Neural cell (in vitro differentiated cells): ENCODE measurements at regions not wholly inside any gene's neighbourhood (a gene's known extent, or its start where the extent isn't known, plus 50 kb on each side); places are given as distances from the start of the nearest gene placed in this dataset.
"Not testable (repeated sequence)": the region's sequence is repeated elsewhere in the genome, so short reads cannot be mapped to it uniquely, and the experiment has no call there.

ENCODE experiments used
- EP300 ChIP-seq: fragments of 450-650 bp; conservative IDR thresholded peaks from 2 replicates; pipeline ENCODE4 v1.6.1; 2014; ENCODE audit warnings: antibody characterized with exemption, mild to moderate bottlenecking, moderate library complexity; ENCODE audit not compliant: poor library complexity, severe bottlenecking
- EZH2 ChIP-seq: fragments of 200-600, 300-800 bp; shearing (Covaris generic), sonication (generic); IDR thresholded peaks from 2 replicates; pipeline ENCODE4 v1.6.1; 2014; ENCODE audit warnings: antibody characterized with exemption, low read length, borderline replicate concordance, mild to moderate bottlenecking; ENCODE audit not compliant: insufficient read depth, poor library complexity, severe bottlenecking
- MXI1 ChIP-seq: fragments of 450-650 bp; conservative IDR thresholded peaks from 2 replicates; pipeline ENCODE4 v1.6.1; 2014; ENCODE audit warnings: antibody characterized with exemption, mild to moderate bottlenecking; ENCODE audit not compliant: poor library complexity, severe bottlenecking
- POLR2AphosphoS5 ChIP-seq: IDR thresholded peaks from 2 replicates; pipeline ENCODE4 v1.6.1; 2012
- SMC3 ChIP-seq: fragments of 450-650 bp; conservative IDR thresholded peaks from 2 replicates; pipeline ENCODE4 v1.6.1; 2014; ENCODE audit warnings: antibody characterized with exemption, mild to moderate bottlenecking, moderate library complexity; ENCODE audit not compliant: poor library complexity
- TAF1 ChIP-seq: IDR thresholded peaks from 2 replicates; pipeline ENCODE4 v1.6.1; 2012; ENCODE audit warnings: low read depth
- TF ChIP-seq, protein P1 (sequence below): fragments of 450-650 bp; IDR thresholded peaks from 2 replicates; pipeline ENCODE4 v1.5.1; 2014; ENCODE audit warnings: antibody characterized with exemption, mild to moderate bottlenecking, moderate library complexity; ENCODE audit not compliant: poor library complexity, severe bottlenecking
- TF ChIP-seq, protein P2 (sequence below): IDR thresholded peaks from 2 replicates; pipeline ENCODE4 v1.6.1; 2012; ENCODE audit warnings: borderline replicate concordance

DNA sequence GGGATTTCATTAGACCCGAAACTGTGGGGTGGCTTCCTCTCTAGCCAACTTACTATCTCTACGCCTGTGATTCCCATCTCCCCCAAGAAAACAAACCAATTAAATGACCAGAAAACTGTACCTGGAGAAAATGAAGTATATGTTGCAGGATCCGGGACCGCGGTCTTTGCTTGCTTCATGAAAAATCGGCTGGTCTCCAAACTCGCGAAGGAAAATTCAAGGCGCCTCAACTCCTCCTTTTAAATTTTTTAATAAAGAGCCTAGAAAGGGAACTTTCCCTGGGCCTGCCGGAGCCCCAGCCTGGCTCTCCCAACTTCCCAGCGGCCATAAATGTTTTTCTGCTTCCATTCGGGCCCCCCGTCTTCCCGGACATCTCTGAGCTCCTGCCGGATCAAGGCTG, 110.8 kb upstream of the FOXD4L5 start:
- TF ChIP-seq, protein P1, sequence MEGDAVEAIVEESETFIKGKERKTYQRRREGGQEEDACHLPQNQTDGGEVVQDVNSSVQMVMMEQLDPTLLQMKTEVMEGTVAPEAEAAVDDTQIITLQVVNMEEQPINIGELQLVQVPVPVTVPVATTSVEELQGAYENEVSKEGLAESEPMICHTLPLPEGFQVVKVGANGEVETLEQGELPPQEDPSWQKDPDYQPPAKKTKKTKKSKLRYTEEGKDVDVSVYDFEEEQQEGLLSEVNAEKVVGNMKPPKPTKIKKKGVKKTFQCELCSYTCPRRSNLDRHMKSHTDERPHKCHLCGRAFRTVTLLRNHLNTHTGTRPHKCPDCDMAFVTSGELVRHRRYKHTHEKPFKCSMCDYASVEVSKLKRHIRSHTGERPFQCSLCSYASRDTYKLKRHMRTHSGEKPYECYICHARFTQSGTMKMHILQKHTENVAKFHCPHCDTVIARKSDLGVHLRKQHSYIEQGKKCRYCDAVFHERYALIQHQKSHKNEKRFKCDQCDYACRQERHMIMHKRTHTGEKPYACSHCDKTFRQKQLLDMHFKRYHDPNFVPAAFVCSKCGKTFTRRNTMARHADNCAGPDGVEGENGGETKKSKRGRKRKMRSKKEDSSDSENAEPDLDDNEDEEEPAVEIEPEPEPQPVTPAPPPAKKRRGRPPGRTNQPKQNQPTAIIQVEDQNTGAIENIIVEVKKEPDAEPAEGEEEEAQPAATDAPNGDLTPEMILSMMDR = not testable (repeated sequence)
- TF ChIP-seq POLR2AphosphoS5, EZH2, EP300, SMC3, TAF1, MXI1: not testable (repeated sequence)
- TF ChIP-seq, protein P2, sequence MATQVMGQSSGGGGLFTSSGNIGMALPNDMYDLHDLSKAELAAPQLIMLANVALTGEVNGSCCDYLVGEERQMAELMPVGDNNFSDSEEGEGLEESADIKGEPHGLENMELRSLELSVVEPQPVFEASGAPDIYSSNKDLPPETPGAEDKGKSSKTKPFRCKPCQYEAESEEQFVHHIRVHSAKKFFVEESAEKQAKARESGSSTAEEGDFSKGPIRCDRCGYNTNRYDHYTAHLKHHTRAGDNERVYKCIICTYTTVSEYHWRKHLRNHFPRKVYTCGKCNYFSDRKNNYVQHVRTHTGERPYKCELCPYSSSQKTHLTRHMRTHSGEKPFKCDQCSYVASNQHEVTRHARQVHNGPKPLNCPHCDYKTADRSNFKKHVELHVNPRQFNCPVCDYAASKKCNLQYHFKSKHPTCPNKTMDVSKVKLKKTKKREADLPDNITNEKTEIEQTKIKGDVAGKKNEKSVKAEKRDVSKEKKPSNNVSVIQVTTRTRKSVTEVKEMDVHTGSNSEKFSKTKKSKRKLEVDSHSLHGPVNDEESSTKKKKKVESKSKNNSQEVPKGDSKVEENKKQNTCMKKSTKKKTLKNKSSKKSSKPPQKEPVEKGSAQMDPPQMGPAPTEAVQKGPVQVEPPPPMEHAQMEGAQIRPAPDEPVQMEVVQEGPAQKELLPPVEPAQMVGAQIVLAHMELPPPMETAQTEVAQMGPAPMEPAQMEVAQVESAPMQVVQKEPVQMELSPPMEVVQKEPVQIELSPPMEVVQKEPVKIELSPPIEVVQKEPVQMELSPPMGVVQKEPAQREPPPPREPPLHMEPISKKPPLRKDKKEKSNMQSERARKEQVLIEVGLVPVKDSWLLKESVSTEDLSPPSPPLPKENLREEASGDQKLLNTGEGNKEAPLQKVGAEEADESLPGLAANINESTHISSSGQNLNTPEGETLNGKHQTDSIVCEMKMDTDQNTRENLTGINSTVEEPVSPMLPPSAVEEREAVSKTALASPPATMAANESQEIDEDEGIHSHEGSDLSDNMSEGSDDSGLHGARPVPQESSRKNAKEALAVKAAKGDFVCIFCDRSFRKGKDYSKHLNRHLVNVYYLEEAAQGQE = not testable (repeated sequence)
